GM23248 (cell line): ENCODE measurements at regions not wholly inside any gene's neighbourhood (a gene's known extent, or its start where the extent isn't known, plus 50 kb on each side); places are given as distances from the start of the nearest gene placed in this dataset.
"Not testable (repeated sequence)": the region's sequence is repeated elsewhere in the genome, so short reads cannot be mapped to it uniquely, and the experiment has no call there.

Experiments
- DNase-seq: peaks from one replicate; pipeline ENCODE4 v3.0.0-alpha.2; 2015
- H2AFZ ChIP-seq: fragments of 200-600 bp; sonication (generic); 2 replicates; pipeline ENCODE4 v1.6.1; 2016; ENCODE audit warnings: antibody characterized with exemption
- H3F3A ChIP-seq: fragments of 200-600 bp; sonication (generic); 2 replicates; pipeline ENCODE4 v1.6.1; 2016; ENCODE audit warnings: mild to moderate bottlenecking, antibody characterized with exemption, mixed run types; ENCODE audit not compliant: insufficient read depth
- H3K27ac ChIP-seq: fragments of 200-600 bp; sonication (generic); 2 replicates; pipeline ENCODE4 v1.5.1; 2016; ENCODE audit warnings: mild to moderate bottlenecking
- H3K27me3 ChIP-seq: fragments of 200-600 bp; sonication (generic); replicated peaks from 2 replicates; pipeline ENCODE4 v1.6.1; 2016; ENCODE audit warnings: mild to moderate bottlenecking; ENCODE audit not compliant: insufficient read depth
- H3K36me3 ChIP-seq: fragments of 200-600 bp; sonication (generic); 2 replicates; pipeline ENCODE4 v1.6.1; 2016; ENCODE audit warnings: low read depth, mild to moderate bottlenecking
- H3K4me1 ChIP-seq: fragments of 200-600 bp; sonication (generic); 2 replicates; pipeline ENCODE4 v1.6.1; 2016; ENCODE audit warnings: mild to moderate bottlenecking; ENCODE audit not compliant: insufficient read depth
- H3K4me2 ChIP-seq: fragments of 200-600 bp; sonication (generic); one replicate; pipeline ENCODE4 v1.6.1; 2016; ENCODE audit warnings: mild to moderate bottlenecking; ENCODE audit not compliant: unreplicated experiment
- H3K4me3 ChIP-seq: fragments of 200-600 bp; sonication (generic); 2 replicates; pipeline ENCODE4 v1.5.1; 2016; ENCODE audit warnings: mild to moderate bottlenecking
- H3K79me2 ChIP-seq: fragments of 200-600 bp; sonication (generic); 2 replicates; pipeline ENCODE4 v1.6.1; 2016; ENCODE audit warnings: mild to moderate bottlenecking; ENCODE audit not compliant: insufficient read depth
- H3K9ac ChIP-seq: fragments of 200-600 bp; sonication (generic); 2 replicates; pipeline ENCODE4 v1.6.1; 2016; ENCODE audit warnings: mild to moderate bottlenecking
- H3K9me2 ChIP-seq: fragments of 200-600 bp; sonication (generic); 2 replicates; pipeline ENCODE4 v1.6.1; 2016; ENCODE audit warnings: mixed run types, mild to moderate bottlenecking, moderate library complexity; ENCODE audit not compliant: insufficient read depth
- H3K9me3 ChIP-seq: fragments of 200-600 bp; sonication (generic); one replicate; pipeline ENCODE4 v1.6.1; 2017; ENCODE audit warnings: low read depth
- H4K20me1 ChIP-seq: fragments of 200-600 bp; sonication (generic); 2 replicates; pipeline ENCODE4 v1.6.0; 2016; ENCODE audit not compliant: insufficient read depth
- EZH2 ChIP-seq: fragments of 200-600 bp; sonication (generic); IDR thresholded peaks from 2 replicates; pipeline ENCODE4 v1.6.1; 2018; ENCODE audit warnings: antibody characterized with exemption, mild to moderate bottlenecking; ENCODE audit not compliant: insufficient read depth, poor library complexity, severe bottlenecking
- EZH2phosphoT487 ChIP-seq: fragments of 200-600 bp; sonication (generic); IDR thresholded peaks from 2 replicates; pipeline ENCODE4 v1.6.1; 2018; ENCODE audit warnings: antibody characterized with exemption, moderate library complexity, mild to moderate bottlenecking, low read depth; ENCODE audit not compliant: insufficient read depth
- WGBS, 2 experiments: methylation state at CpG; one replicate each; pipeline ENCODE4 v1.1.6; 2015 to 2017; ENCODE audit warnings: low lambda C conversion rate in 2 of 2, low coverage in 1 of 2; ENCODE audit errors: missing lambda C conversion rate in 2 of 2; 5-methylcytosine and 5-hydroxymethylcytosine counted together
- in situ Hi-C: fragments of 300-500 bp; cut with MboI; formaldehyde crosslinking; loops from 2 replicates; pipeline ENCODE4 v1.15.0; 2020

DNA sequence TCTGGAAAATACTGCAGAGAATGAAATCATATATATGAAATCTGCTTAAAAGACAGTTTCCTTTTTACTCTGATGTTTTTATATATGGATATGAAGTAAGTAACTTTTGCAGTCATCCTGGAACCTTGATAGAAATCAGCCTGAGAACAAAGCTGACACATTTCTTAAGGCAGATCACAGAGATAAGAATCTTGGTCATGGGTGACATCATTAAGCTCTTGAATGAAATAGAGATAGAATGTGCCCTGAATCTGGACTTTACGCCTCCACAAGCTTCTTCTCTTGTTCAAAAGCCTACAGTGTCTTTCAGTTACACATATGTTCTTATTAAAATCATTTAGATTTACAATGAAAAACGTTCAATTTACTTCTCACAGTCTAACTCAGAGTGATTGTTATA lies 319.1 kb upstream of the CNTNAP2 start:
- in situ Hi-C loops, result no loop called here
- Histone ChIP-seq H3K9me3 (no peaks in the 10 kb centered on the region), H3K27ac (no peak overlapping the region), H3K9me2 (no peaks in the 10 kb centered on the region), H3K36me3 (no peaks in the 10 kb centered on the region), H2AFZ (no peak overlapping the region), H3K4me3 (no peak overlapping the region), H3K79me2 (no peaks in the 10 kb centered on the region), H4K20me1 (no peaks in the 10 kb centered on the region), H3F3A (no peaks in the 10 kb centered on the region), H3K27me3 (no peaks in the 10 kb centered on the region), H3K4me1 (no peaks in the 10 kb centered on the region), H3K9ac (no peak overlapping the region), H3K4me2 (no peak overlapping the region)
- 4% methylated on average over 2 of the region's 2 CpGs for WGBS, 2 experiments
- DNase-seq, result no peak
- no peak for TF ChIP-seq EZH2phosphoT487
- no peak for TF ChIP-seq EZH2

DNA sequence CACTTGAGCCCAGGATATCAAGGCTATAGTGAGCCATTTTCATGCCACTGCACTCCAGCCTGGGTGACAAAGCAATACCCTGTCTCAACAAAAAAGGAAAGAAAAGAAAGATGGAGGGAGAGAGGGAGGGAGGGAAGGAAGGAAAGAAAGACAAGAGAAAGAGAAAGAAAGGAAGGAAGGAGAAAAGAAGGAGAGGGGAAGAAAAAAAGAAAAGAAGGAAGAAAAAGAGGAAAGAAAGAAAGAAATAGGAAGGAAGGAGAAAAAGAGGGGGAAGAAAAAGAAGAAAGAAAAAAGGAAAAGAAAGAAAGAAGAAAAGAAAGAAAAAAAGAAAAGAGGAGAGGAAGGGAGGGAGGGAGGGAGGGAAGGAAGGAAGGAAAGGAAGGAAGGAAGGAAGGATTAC lies 321.5 kb upstream of the CNTNAP2 start:
- DNase-seq, result no peak
- no peak overlapping the region for H2AFZ ChIP-seq
- H3K9me2 ChIP-seq, result no peaks in the 10 kb centered on the region
- H3K79me2 ChIP-seq, result no peaks in the 10 kb centered on the region
- no peak overlapping the region for H3K27ac ChIP-seq
- in situ Hi-C loops, result no loop called here
- H3F3A ChIP-seq, result no peaks in the 10 kb centered on the region
- H3K27me3 ChIP-seq, result no peaks in the 10 kb centered on the region
- no peak overlapping the region for H3K4me3 ChIP-seq
- no peaks in the 10 kb centered on the region for H3K9me3 ChIP-seq
- no peaks in the 10 kb centered on the region for H3K4me1 ChIP-seq
- no peak overlapping the region for H3K9ac ChIP-seq
- H4K20me1 ChIP-seq, result no peaks in the 10 kb centered on the region
- TF ChIP-seq EZH2phosphoT487, result no peak
- no peaks in the 10 kb centered on the region for H3K36me3 ChIP-seq
- H3K4me2 ChIP-seq, result no peak overlapping the region

DNA sequence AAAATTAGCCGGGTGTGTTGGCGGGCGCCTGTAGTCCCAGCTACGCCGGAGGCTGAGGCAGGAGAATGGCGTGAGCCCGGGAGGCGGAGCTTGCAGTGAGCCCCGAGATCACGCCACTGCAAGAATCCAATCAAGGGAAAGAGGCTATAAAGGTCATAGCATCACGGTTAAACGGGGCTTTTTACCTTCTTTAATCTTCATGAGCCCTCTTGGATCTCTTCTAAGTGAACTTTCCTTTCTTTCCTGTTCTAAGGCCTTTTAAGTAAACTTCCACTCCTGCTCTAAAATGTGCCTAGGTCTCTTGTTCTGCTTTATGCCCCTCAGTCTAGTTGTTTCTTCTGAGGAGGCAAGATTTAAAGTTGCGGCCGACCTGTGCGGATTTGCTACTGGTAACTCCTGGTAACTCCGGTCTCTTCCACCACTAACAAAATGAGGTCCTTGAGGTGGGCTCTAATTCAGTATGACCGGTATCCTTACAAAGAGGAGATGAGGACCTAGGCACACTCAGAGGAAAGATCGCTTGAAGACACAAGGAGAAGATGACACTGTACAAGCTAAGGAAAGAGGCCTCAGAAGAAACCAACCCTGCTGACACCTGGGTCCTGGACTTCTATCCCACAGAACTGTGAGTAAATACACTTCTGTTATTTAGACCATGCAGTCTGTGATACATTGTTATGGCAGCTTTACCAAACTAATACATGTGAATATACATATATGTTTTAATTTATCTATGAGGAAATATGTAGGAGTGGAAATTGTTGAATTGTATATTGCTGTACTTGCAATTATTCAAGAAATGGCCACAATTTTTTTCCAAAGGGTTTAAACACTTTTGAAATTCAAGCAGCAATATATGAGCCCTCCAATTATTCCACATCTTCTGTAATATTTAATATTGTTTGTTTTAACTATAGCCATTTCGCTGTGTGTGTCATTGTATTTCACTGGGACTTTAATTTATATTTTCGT lies 331.5 kb upstream of the CNTNAP2 start:
- no peak overlapping the region for H3K27ac ChIP-seq
- H3K79me2 ChIP-seq, result no peaks in the 10 kb centered on the region
- no peak overlapping the region for H2AFZ ChIP-seq
- in situ Hi-C loops, result no loop called here
- TF ChIP-seq EZH2, result no peak
- TF ChIP-seq EZH2phosphoT487, result no peak
- no peak overlapping the region for H3K4me3 ChIP-seq
- no peaks in the 10 kb centered on the region for H3K27me3 ChIP-seq
- H3K4me2 ChIP-seq, result no peak overlapping the region
- H3K4me1 ChIP-seq, result no peaks in the 10 kb centered on the region
- no peaks in the 10 kb centered on the region for H4K20me1 ChIP-seq
- DNase-seq, result no peak
- H3K9me3 ChIP-seq, result no peaks in the 10 kb centered on the region
- no peaks in the 10 kb centered on the region for H3K36me3 ChIP-seq
- H3F3A ChIP-seq, result no peaks in the 10 kb centered on the region
- 53 to 54% methylated on average over 20 of the region's 20 CpGs for WGBS, 2 experiments
- H3K9ac ChIP-seq, result no peak overlapping the region
- no peaks in the 10 kb centered on the region for H3K9me2 ChIP-seq

DNA sequence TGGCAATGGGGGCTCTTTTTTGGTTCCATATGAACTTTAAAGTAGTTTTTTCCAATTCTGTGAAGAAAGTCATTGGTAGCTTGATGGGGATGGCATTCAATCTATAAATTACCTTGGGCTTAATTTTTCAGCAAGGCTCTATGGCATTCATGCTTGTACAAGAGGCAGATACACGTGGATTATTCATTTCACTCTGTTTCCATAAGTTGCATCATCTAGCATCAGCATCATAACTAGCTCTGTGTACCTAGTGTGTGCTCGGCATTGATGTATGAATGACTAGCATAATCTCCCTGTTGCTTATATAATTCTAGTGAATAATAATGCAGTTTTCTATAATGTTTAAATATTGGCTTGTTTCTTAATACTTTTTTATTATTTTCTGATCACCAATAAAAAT lies 335.2 kb upstream of the CNTNAP2 start:
- DNase-seq, in situ Hi-C loops: not testable (repeated sequence)
- 31 to 32% methylated on average over 2 of the region's 2 CpGs for WGBS, 2 experiments

DNA sequence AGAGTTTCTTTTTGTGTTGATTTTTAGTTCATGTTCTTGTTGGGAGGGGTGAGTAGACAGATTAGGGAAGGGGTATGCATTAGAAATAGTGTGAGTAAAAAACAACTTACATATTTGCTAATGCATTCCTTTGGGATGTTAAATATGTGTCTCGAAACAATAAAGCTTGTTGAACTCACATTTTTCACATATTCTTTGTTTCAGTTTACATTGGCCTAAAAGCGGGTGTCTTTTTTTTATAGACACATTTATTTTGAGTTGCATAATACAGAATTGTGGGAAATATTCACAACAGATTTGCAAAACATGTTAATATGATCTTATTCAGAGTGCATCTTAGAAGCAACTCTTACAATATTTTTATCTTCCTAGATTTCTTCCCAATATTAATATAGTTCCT lies 337.5 kb upstream of the CNTNAP2 start:
- peaks cover 3% of the 10 kb centered on the region for H3K9me3 ChIP-seq
- H3K27ac ChIP-seq, result no peak overlapping the region
- no peak overlapping the region for H3K4me3 ChIP-seq
- DNase-seq, result no peak
- H3K4me2 ChIP-seq, result no peak overlapping the region
- H3K79me2 ChIP-seq, result no peaks in the 10 kb centered on the region
- TF ChIP-seq EZH2 (no peak), EZH2phosphoT487 (no peak)
- WGBS, 2 experiments, result 0 to 2% methylated on average over 2 of the region's 2 CpGs
- in situ Hi-C loops, result no loop called here
- H3K9ac ChIP-seq, result no peak overlapping the region
- H3K9me2 ChIP-seq, result no peaks in the 10 kb centered on the region
- no peaks in the 10 kb centered on the region for H3K36me3 ChIP-seq
- H3F3A ChIP-seq, result no peaks in the 10 kb centered on the region
- no peaks in the 10 kb centered on the region for H3K4me1 ChIP-seq
- no peaks in the 10 kb centered on the region for H4K20me1 ChIP-seq
- no peaks in the 10 kb centered on the region for H3K27me3 ChIP-seq
- no peak overlapping the region for H2AFZ ChIP-seq

More for the DNA sequence above, 335.2 kb upstream of the CNTNAP2 start:
- H3F3A ChIP-seq, H3K9me2 ChIP-seq, H3K4me3 ChIP-seq, H3K4me1 ChIP-seq, H3K27me3 ChIP-seq, H4K20me1 ChIP-seq, H3K9me3 ChIP-seq, H3K4me2 ChIP-seq, H3K36me3 ChIP-seq, H3K9ac ChIP-seq, H3K79me2 ChIP-seq, H3K27ac ChIP-seq, H2AFZ ChIP-seq: not testable (repeated sequence)
